ENCODE measurements at regions not wholly inside any gene's neighbourhood (a gene's known extent, or its start where the extent isn't known, plus 50 kb on each side); places are given as distances from the start of the nearest gene placed in this dataset.

- Histone ChIP-seq H3K4me3 (ENCODE audit: low read depth, low read length) (no peak overlapping the region), H3K36me3 (ENCODE audit: control insufficient read depth, insufficient read depth, low read length) (no peaks in the 10 kb centered on the region), H3K27me3 (replicated peaks; ENCODE audit: control insufficient read depth, insufficient read depth, low read length) (no peaks in the 10 kb centered on the region; the same call in 1 of the 2 replicates), H3K4me1 (no peaks in the 10 kb centered on the region), H3K9me3 (no peaks in the 10 kb centered on the region)
- ChIA-PET POLR2A (no interaction called here), CTCF (interaction anchor here (0.6 to 1.7 kb wide), 5 partner anchors 210 to 468 kb away, joined by 3 to 16 read pairs (median 4); no protein-coding TSS in a partner anchor)
- intact Hi-C loops (cut with micrococcal nuclease; ENCODE audit: unreplicated experiment): no loop called here
- Mint-ChIP-seq H3K27ac (ENCODE audit: unreplicated experiment) (no peak overlapping the region), H3K4me3 (ENCODE audit: unreplicated experiment) (no peak overlapping the region), H3K4me1 (ENCODE audit: low read depth, unreplicated experiment) (no peaks in the 10 kb centered on the region), H3K27me3 (ENCODE audit: insufficient read depth, unreplicated experiment) (peaks cover 17% of the 10 kb centered on the region), H3K9me3 (ENCODE audit: unreplicated experiment) (no peaks in the 10 kb centered on the region), H3K36me3 (ENCODE audit: insufficient read depth, unreplicated experiment) (no peaks in the 10 kb centered on the region)
- no peak for DNase-seq
- no peak for TF ChIP-seq CTCF (IDR thresholded peaks at IDR 0.05; ENCODE audit: insufficient read depth in 1 of 2, low read depth in 1 of 2, low read length in 1 of 2, severe bottlenecking in 1 of 2, unreplicated experiment in 1 of 2)
- no TSS peak for BruUV-seq (replicated peaks)
These were observed 223.7 kb upstream of the TSHZ2 start for GRCh38 chr20:52748285-52748932.

DNA sequence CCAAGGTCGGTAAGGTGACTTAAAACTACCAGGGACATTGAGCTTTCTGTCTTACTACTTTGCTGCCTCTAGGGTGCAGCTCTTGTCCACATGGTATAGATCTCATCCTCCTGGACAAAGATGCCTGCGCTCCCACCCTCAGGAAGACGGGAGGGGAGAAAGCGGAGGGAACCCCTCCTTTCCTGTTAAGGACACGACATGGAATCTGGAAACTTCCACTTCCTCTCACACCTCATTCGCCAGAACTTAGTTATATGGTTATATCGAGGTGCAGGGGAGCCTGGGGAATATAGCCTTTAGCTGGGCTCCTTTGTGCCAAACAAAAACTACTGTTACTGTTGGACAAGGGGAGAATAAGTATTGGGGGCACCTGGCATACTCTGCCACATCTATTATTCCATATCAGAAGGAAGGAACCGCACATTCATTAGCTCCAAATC lies 224.3 kb upstream of the TSHZ2 start:
- Mint-ChIP-seq H3K27me3 (ENCODE audit: insufficient read depth, unreplicated experiment) (peaks cover 18% of the 10 kb centered on the region), H3K9me3 (ENCODE audit: unreplicated experiment) (no peaks in the 10 kb centered on the region), H3K36me3 (ENCODE audit: insufficient read depth, unreplicated experiment) (no peaks in the 10 kb centered on the region), H3K4me1 (ENCODE audit: low read depth, unreplicated experiment) (no peaks in the 10 kb centered on the region), H3K27ac (ENCODE audit: unreplicated experiment) (no peak overlapping the region), H3K4me3 (ENCODE audit: unreplicated experiment) (no peak overlapping the region)
- Histone ChIP-seq H3K36me3 (ENCODE audit: control insufficient read depth, insufficient read depth, low read length) (no peaks in the 10 kb centered on the region), H3K4me3 (ENCODE audit: low read depth, low read length) (no peak overlapping the region), H3K4me1 (no peaks in the 10 kb centered on the region), H3K27me3 (replicated peaks; ENCODE audit: control insufficient read depth, insufficient read depth, low read length) (no peaks in the 10 kb centered on the region; the same call in 1 of the 2 replicates), H3K9me3 (no peaks in the 10 kb centered on the region)
- POLR2A ChIA-PET: no interaction called here
- intact Hi-C loops (cut with micrococcal nuclease; ENCODE audit: unreplicated experiment): loop anchor here (1.0 to 2.0 kb wide), 3 partner anchors 211 to 799 kb away; no protein-coding TSS in a partner anchor
- peak in 1 of 2 experiments; percentile 26 for DNase-seq
- peak; percentile 57 to 58 for TF ChIP-seq CTCF (IDR thresholded peaks at IDR 0.05; ENCODE audit: insufficient read depth in 1 of 2, low read depth in 1 of 2, low read length in 1 of 2, severe bottlenecking in 1 of 2, unreplicated experiment in 1 of 2)
- CTCF ChIA-PET: interaction anchor here (0.6 to 1.7 kb wide), 4 partner anchors 211 to 469 kb away, joined by 3 to 16 read pairs (median 4); no protein-coding TSS in a partner anchor
- BruUV-seq (replicated peaks): no TSS peak

DNA sequence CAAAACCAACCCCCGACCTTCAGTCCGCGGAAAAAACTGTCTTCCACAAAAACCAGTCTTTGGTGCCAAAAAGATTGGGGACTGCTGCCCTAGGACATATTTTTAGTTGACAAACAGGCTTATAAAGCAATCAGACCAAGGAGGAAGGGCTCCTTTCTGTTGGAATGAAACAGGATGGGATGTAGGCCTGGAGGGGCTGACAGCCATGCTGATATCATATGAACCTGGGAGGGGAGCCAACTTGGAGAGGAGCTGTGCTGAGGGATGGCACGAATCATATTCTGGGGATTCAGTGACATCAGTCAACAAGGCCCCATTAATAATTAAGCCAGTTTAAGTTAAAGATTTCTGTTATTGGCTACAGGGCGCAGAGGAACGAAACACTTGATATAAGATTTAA lies 225.4 kb upstream of the TSHZ2 start:
- H3K9me3 ChIP-seq: no peaks in the 10 kb centered on the region
- BruUV-seq (replicated peaks): no TSS peak
- no peaks in the 10 kb centered on the region for H3K36me3 ChIP-seq (ENCODE audit: control insufficient read depth, insufficient read depth, low read length)
- no peaks in the 10 kb centered on the region for H3K4me1 ChIP-seq
- ChIA-PET CTCF (interaction anchor here (1.7 kb wide), 1 partner anchor 212 kb away, joined by 16 read pairs; no protein-coding TSS in a partner anchor), POLR2A (no interaction called here)
- intact Hi-C loops (cut with micrococcal nuclease; ENCODE audit: unreplicated experiment): loop anchor here (1.0 to 2.0 kb wide), 3 partner anchors 212 to 801 kb away; no protein-coding TSS in a partner anchor
- no peak for TF ChIP-seq CTCF (IDR thresholded peaks at IDR 0.05; ENCODE audit: insufficient read depth in 1 of 2, low read depth in 1 of 2, low read length in 1 of 2, severe bottlenecking in 1 of 2, unreplicated experiment in 1 of 2)
- H3K9me3 Mint-ChIP-seq (ENCODE audit: unreplicated experiment): no peaks in the 10 kb centered on the region
- DNase-seq: no peak
- H3K27ac Mint-ChIP-seq (ENCODE audit: unreplicated experiment): no peak overlapping the region
- no peak overlapping the region for H3K4me3 ChIP-seq (ENCODE audit: low read depth, low read length)
- H3K36me3 Mint-ChIP-seq (ENCODE audit: insufficient read depth, unreplicated experiment): no peaks in the 10 kb centered on the region
- H3K4me1 Mint-ChIP-seq (ENCODE audit: low read depth, unreplicated experiment): no peaks in the 10 kb centered on the region
- H3K4me3 Mint-ChIP-seq (ENCODE audit: unreplicated experiment): no peak overlapping the region
- peaks cover 22% of the 10 kb centered on the region for H3K27me3 Mint-ChIP-seq (ENCODE audit: insufficient read depth, unreplicated experiment)
- no peaks in the 10 kb centered on the region; the same call in 1 of the 2 replicates for H3K27me3 ChIP-seq (replicated peaks; ENCODE audit: control insufficient read depth, insufficient read depth, low read length)
